ENCODE measurements at regions not wholly inside any gene's neighbourhood (a gene's known extent, or its start where the extent isn't known, plus 50 kb on each side); places are given as distances from the start of the nearest gene placed in this dataset.

GRCh38 chr3:82229397-82229796 is 468.0 kb upstream of the GBE1 start:
- no peak for TF ChIP-seq EP300 (IDR thresholded peaks at IDR 0.05)
- TF ChIP-seq CTCF (IDR thresholded peaks at IDR 0.05) = no peak
- no peak for TF ChIP-seq SMC3 (IDR thresholded peaks at IDR 0.05)
